K562 (cell line): ENCODE measurements at regions not wholly inside any gene's neighbourhood (a gene's known extent, or its start where the extent isn't known, plus 50 kb on each side); places are given as distances from the start of the nearest gene placed in this dataset.

Source experiments
- ATAC-seq: fragments of 200-7000 bp; cut with Tn5 transposase; 3 replicates; pipeline ENCODE4 v1.9.1; 2020; ENCODE audit warnings: moderate library complexity
- BruUV-seq: library from RNA; stranded (reverse); fragments of 400-500 nt; replicated peaks from 2 replicates; lab custom pipeline; 2021; lab: Mats Ljungman, UMichigan
- CTCF ChIA-PET: fragments of 300-600 bp; formaldehyde crosslinking; extraction: SDS; loops from one replicate; lab custom pipeline; 2021; ENCODE audit warnings: low intra/inter-chr PET ratio; lab: Yijun Ruan, JAX
- POLR2A ChIA-PET: fragments of 300-600, 350-650 bp; sonication (Branson Sonifier 250); formaldehyde crosslinking; extraction: SDS; loops from one replicate; lab custom pipeline; 2021; ENCODE audit warnings: antibody characterized with exemption, inconsistent platforms; lab: Yijun Ruan, JAX
- DNase-seq, 4 experiments: peaks; one replicate each; pipeline versions ENCODE4 v3.0.0 to v3.0.0-alpha.2; 2011 to 2018; ENCODE audit warnings: low spot score in 3 of 4, mixed read lengths in 3 of 4; ENCODE audit errors: extremely low read depth in 1 of 4
- FAIRE-seq: peaks from 2 replicates; lab custom pipeline; 2011; peaks lifted over from hg19 to GRCh38; lab: Jason Lieb, UNC
- H2AFZ ChIP-seq: 2 replicates; pipeline ENCODE4 v1.6.0; 2011; ENCODE audit warnings: low read depth, low read length, control low read depth, inconsistent platforms
- H3K27ac ChIP-seq: fragments of 200-600 bp; 3 replicates; pipeline ENCODE4 v1.8.0; 2011; ENCODE audit warnings: low read depth, mild to moderate bottlenecking, control low read depth, inconsistent platforms, low read length, moderate library complexity, mixed read lengths; ENCODE audit errors: extremely low read depth
- H3K27me3 ChIP-seq, 2 experiments: fragments of 300-600 bp in 1 of 2; 2 replicates in 1 of 2; 3 replicates in 1 of 2; pipeline versions ENCODE4 v1.6.0 to v1.8.0; 2011; ENCODE audit warnings: inconsistent platforms in 2 of 2, low read length in 2 of 2, mild to moderate bottlenecking in 1 of 2, mixed read lengths in 1 of 2, moderate library complexity in 1 of 2; ENCODE audit not compliant: control insufficient read depth in 2 of 2, insufficient read depth in 2 of 2
- H3K36me3 ChIP-seq: fragments of 300-600 bp; 3 replicates; pipeline ENCODE4 v1.8.0; 2011; ENCODE audit warnings: mild to moderate bottlenecking, low read length, inconsistent platforms; ENCODE audit not compliant: control insufficient read depth, insufficient read depth
- H3K4me1 ChIP-seq, 2 experiments: fragments of 200-600 bp in 1 of 2; replicated peaks in 1 of 2; 2 replicates in 1 of 2; 3 replicates in 1 of 2; pipeline versions ENCODE4 v1.5.1 to v1.8.0; 2011; ENCODE audit warnings: inconsistent platforms in 2 of 2, low read length in 2 of 2, mild to moderate bottlenecking in 1 of 2, mixed read lengths in 1 of 2, moderate library complexity in 1 of 2; ENCODE audit not compliant: control insufficient read depth in 2 of 2, insufficient read depth in 2 of 2
- H3K4me2 ChIP-seq: 2 replicates; pipeline ENCODE4 v1.6.1; 2011; ENCODE audit warnings: low read length, control low read depth, inconsistent platforms, mixed read lengths; ENCODE audit not compliant: insufficient read depth
- H3K4me3 ChIP-seq: fragments of 200-600 bp; sonication (generic), shearing (Covaris generic); 2 replicates; pipeline ENCODE4 v1.5.1; 2016; ENCODE audit warnings: control low read depth, inconsistent platforms
- H3K79me2 ChIP-seq: fragments of 200-600 bp; 3 replicates; pipeline ENCODE4 v1.8.0; 2011; ENCODE audit warnings: low read length, inconsistent platforms; ENCODE audit not compliant: control insufficient read depth, insufficient read depth
- H3K9ac ChIP-seq, 2 experiments: 2 replicates each; pipeline versions ENCODE4 v1.6.0 to v1.6.1; 2011; ENCODE audit warnings: low read depth in 2 of 2, low read length in 2 of 2, control low read depth in 1 of 2, inconsistent platforms in 1 of 2, mild to moderate bottlenecking in 1 of 2, mixed read lengths in 1 of 2; ENCODE audit not compliant: insufficient read depth in 1 of 2
- H3K9me1 ChIP-seq: one replicate; pipeline ENCODE4 v1.6.0; 2011; ENCODE audit warnings: inconsistent platforms, mild to moderate bottlenecking, low read length, moderate library complexity; ENCODE audit not compliant: control insufficient read depth, insufficient read depth
- H3K9me3 ChIP-seq: replicated peaks from 2 replicates; pipeline ENCODE4 v1.5.1; 2011; ENCODE audit warnings: low read depth, low read length, inconsistent platforms; ENCODE audit not compliant: control insufficient read depth, insufficient read depth
- H4K20me1 ChIP-seq: replicated peaks from 2 replicates; pipeline ENCODE4 v1.6.1; 2011; ENCODE audit warnings: low read length, inconsistent platforms, mixed read lengths; ENCODE audit not compliant: control insufficient read depth, insufficient read depth
- CHD4 ChIP-seq: fragments of 200-600 bp; sonication (generic); IDR thresholded peaks from 3 replicates; pipeline ENCODE4 v1.6.1; 2012; ENCODE audit warnings: low read depth, mild to moderate bottlenecking, mixed read lengths, low read length, inconsistent platforms; ENCODE audit not compliant: insufficient read depth, insufficient replicate concordance, poor library complexity, severe bottlenecking
- ELK1 ChIP-seq: sonication (generic); formaldehyde crosslinking; IDR thresholded peaks from 2 replicates; pipeline ENCODE4 v1.8.1; 2022; ENCODE audit warnings: missing genetic modification reagents
- HEY1 ChIP-seq: fragments of 250-450 bp; sonication (Bioruptor Pico); IDR thresholded peaks from 2 replicates; pipeline ENCODE4 v1.5.0; 2020; ENCODE audit warnings: mild to moderate bottlenecking, moderate library complexity, borderline replicate concordance
- KLF6 ChIP-seq: fragments of 250-450 bp; sonication (Bioruptor Pico); IDR thresholded peaks from 2 replicates; pipeline ENCODE4 v1.4.0; 2020; ENCODE audit warnings: mild to moderate bottlenecking, moderate library complexity, borderline replicate concordance
- PRPF4 ChIP-seq: fragments of 200-400 bp; formaldehyde crosslinking; IDR thresholded peaks from one replicate; pipeline ENCODE4 v1.6.1; 2017; ENCODE audit warnings: low read length, low read depth, mild to moderate bottlenecking; ENCODE audit not compliant: insufficient read depth, poor library complexity, severe bottlenecking
- ZNF165 ChIP-seq: fragments of 250-450 bp; sonication (Bioruptor Pico); IDR thresholded peaks from 2 replicates; pipeline ENCODE4 v1.4.0; 2020; ENCODE audit warnings: borderline replicate concordance
- WGBS: fragments of 100-300 bp; shearing (Covaris generic); methylation state at CpG from one replicate; pipeline ENCODE4 v1.1.6; 2016; ENCODE audit warnings: low coverage, mixed read lengths; ENCODE audit not compliant: insufficient coverage; ENCODE audit errors: missing lambda C conversion rate; 5-methylcytosine and 5-hydroxymethylcytosine counted together
- in situ Hi-C: fragments of 300-500 bp; cut with MboI; formaldehyde crosslinking; loops from 4 replicates; pipeline ENCODE4 v1.15.0; 2018; ENCODE audit warnings: inconsistent platforms, mixed read lengths
- intact Hi-C: fragments of 100-400 bp; cut with micrococcal nuclease; formaldehyde crosslinking; loops from 2 replicates; pipeline ENCODE4 v1.14.2; 2022
- TF ChIP-seq, protein P1 (sequence below): fragments of 450-650 bp; IDR thresholded peaks from 2 replicates; pipeline ENCODE4 v1.7.0; 2016; ENCODE audit warnings: borderline replicate concordance

- no peak overlapping the region for H2AFZ ChIP-seq
- H3K36me3 ChIP-seq, result no peaks in the 10 kb centered on the region
- H3K4me1 ChIP-seq, result no peaks in the 10 kb centered on the region
- TF ChIP-seq ZNF165 (CRISPR knock-in tag), result no peak
- TF ChIP-seq PRPF4, result no peak
- TF ChIP-seq ELK1 (CRISPR knock-in tag), result no peak
- TF ChIP-seq, protein P1, sequence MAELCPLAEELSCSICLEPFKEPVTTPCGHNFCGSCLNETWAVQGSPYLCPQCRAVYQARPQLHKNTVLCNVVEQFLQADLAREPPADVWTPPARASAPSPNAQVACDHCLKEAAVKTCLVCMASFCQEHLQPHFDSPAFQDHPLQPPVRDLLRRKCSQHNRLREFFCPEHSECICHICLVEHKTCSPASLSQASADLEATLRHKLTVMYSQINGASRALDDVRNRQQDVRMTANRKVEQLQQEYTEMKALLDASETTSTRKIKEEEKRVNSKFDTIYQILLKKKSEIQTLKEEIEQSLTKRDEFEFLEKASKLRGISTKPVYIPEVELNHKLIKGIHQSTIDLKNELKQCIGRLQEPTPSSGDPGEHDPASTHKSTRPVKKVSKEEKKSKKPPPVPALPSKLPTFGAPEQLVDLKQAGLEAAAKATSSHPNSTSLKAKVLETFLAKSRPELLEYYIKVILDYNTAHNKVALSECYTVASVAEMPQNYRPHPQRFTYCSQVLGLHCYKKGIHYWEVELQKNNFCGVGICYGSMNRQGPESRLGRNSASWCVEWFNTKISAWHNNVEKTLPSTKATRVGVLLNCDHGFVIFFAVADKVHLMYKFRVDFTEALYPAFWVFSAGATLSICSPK, result no peak
- TF ChIP-seq HEY1 (CRISPR knock-in tag), result no peak
- TF ChIP-seq KLF6 (CRISPR knock-in tag), result no peak
- no peak for TF ChIP-seq CHD4
- WGBS, result 2% methylated on average over 14 of the region's 14 CpGs
- in situ Hi-C loops, result no loop called here
- DNase-seq, result no peak
- no peak overlapping the region for H3K4me3 ChIP-seq
- ATAC-seq, result no peak
- CTCF ChIA-PET, result no interaction called here
- H3K9me1 ChIP-seq, result no peaks in the 10 kb centered on the region
- no peaks in the 10 kb centered on the region for H4K20me1 ChIP-seq
- no peak for FAIRE-seq
- POLR2A ChIA-PET, result no interaction called here
- H3K27ac ChIP-seq, result no peak overlapping the region
- no peak overlapping the region for H3K4me2 ChIP-seq
- no peaks in the 10 kb centered on the region for H3K27me3 ChIP-seq
- BruUV-seq, result no TSS peak
- H3K79me2 ChIP-seq, result no peaks in the 10 kb centered on the region
- no peaks in the 10 kb centered on the region for H3K9me3 ChIP-seq
- H3K9ac ChIP-seq, result no peak overlapping the region
- intact Hi-C loops, result no loop called here
These were observed 677.5 kb upstream of the FSHR start for GRCh38 chr2:49831698-49832367.
